HL-60 (cell line): ENCODE measurements at regions not wholly inside any gene's neighbourhood (a gene's known extent, or its start where the extent isn't known, plus 50 kb on each side); places are given as distances from the start of the nearest gene placed in this dataset.

Source experiments
- DNase-seq, 2 experiments: peaks; one replicate each; pipeline ENCODE4 v3.0.0-alpha.2; 2010 to 2020; ENCODE audit warnings: low read depth in 1 of 2, low spot score in 1 of 2
- H3K27ac ChIP-seq: fragments of 250-450 bp; sonication (Bioruptor Pico); replicated peaks from 2 replicates; pipeline ENCODE4 v1.5.1; 2020; ENCODE audit warnings: mild to moderate bottlenecking, moderate library complexity
- H3K27me3 ChIP-seq: fragments of 250-450 bp; sonication (Bioruptor Pico); 2 replicates; pipeline ENCODE4 v1.5.1; 2021; ENCODE audit warnings: mild to moderate bottlenecking, moderate library complexity; ENCODE audit not compliant: insufficient read depth, poor library complexity, severe bottlenecking
- H3K4me3 ChIP-seq: replicated peaks from 2 replicates; pipeline ENCODE4 v1.5.1; 2011; ENCODE audit warnings: mild to moderate bottlenecking, control low read depth, low read length; ENCODE audit not compliant: insufficient read depth
- GABPA ChIP-seq: IDR thresholded peaks from 2 replicates; pipeline ENCODE4 v1.6.1; 2012; ENCODE audit warnings: low read depth
- POLR2AphosphoS5 ChIP-seq: IDR thresholded peaks from 2 replicates; pipeline ENCODE4 v1.6.1; 2012; ENCODE audit warnings: low read depth
- SPI1 ChIP-seq: IDR thresholded peaks from 2 replicates; pipeline ENCODE4 v1.6.1; 2012; ENCODE audit warnings: low read depth, mild to moderate bottlenecking, borderline replicate concordance
- TF ChIP-seq, protein P1 (sequence below): IDR thresholded peaks from 2 replicates; pipeline ENCODE4 v1.6.1; 2012; ENCODE audit warnings: low read depth; ENCODE audit not compliant: insufficient replicate concordance
- TF ChIP-seq, protein P2 (sequence below): IDR thresholded peaks from one replicate; pipeline ENCODE4 v1.5.1; 2011; ENCODE audit warnings: low read length, control low read depth, inconsistent platforms; ENCODE audit not compliant: insufficient read depth

DNA sequence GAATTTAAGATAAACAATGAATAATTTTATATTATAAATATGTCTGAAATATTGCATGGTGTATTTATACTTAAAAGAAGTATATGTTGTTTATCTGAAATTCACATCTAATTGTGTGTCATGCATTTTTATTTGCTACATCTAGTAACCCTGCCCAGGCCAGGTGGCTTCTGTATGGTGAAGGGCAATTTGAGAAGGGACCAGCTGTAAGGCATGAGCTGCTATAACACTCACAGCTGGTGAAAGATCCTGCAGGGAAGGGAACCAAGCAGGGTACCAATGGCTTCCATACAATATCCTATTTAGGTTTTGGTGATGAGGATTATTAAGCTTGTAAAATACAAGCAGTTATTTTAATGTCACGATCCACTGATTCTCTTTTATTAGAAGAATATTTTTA is 921.8 kb upstream of the GJE1 start:
- TF ChIP-seq POLR2AphosphoS5 (no peak), GABPA (no peak), SPI1 (no peak)
- TF ChIP-seq, protein P1, sequence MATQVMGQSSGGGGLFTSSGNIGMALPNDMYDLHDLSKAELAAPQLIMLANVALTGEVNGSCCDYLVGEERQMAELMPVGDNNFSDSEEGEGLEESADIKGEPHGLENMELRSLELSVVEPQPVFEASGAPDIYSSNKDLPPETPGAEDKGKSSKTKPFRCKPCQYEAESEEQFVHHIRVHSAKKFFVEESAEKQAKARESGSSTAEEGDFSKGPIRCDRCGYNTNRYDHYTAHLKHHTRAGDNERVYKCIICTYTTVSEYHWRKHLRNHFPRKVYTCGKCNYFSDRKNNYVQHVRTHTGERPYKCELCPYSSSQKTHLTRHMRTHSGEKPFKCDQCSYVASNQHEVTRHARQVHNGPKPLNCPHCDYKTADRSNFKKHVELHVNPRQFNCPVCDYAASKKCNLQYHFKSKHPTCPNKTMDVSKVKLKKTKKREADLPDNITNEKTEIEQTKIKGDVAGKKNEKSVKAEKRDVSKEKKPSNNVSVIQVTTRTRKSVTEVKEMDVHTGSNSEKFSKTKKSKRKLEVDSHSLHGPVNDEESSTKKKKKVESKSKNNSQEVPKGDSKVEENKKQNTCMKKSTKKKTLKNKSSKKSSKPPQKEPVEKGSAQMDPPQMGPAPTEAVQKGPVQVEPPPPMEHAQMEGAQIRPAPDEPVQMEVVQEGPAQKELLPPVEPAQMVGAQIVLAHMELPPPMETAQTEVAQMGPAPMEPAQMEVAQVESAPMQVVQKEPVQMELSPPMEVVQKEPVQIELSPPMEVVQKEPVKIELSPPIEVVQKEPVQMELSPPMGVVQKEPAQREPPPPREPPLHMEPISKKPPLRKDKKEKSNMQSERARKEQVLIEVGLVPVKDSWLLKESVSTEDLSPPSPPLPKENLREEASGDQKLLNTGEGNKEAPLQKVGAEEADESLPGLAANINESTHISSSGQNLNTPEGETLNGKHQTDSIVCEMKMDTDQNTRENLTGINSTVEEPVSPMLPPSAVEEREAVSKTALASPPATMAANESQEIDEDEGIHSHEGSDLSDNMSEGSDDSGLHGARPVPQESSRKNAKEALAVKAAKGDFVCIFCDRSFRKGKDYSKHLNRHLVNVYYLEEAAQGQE, result no peak
- TF ChIP-seq, protein P2, sequence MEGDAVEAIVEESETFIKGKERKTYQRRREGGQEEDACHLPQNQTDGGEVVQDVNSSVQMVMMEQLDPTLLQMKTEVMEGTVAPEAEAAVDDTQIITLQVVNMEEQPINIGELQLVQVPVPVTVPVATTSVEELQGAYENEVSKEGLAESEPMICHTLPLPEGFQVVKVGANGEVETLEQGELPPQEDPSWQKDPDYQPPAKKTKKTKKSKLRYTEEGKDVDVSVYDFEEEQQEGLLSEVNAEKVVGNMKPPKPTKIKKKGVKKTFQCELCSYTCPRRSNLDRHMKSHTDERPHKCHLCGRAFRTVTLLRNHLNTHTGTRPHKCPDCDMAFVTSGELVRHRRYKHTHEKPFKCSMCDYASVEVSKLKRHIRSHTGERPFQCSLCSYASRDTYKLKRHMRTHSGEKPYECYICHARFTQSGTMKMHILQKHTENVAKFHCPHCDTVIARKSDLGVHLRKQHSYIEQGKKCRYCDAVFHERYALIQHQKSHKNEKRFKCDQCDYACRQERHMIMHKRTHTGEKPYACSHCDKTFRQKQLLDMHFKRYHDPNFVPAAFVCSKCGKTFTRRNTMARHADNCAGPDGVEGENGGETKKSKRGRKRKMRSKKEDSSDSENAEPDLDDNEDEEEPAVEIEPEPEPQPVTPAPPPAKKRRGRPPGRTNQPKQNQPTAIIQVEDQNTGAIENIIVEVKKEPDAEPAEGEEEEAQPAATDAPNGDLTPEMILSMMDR, result no peak
- Histone ChIP-seq H3K27ac (no peak overlapping the region), H3K4me3 (no peak overlapping the region), H3K27me3 (no peaks in the 10 kb centered on the region)
- DNase-seq, result no peak

DNA sequence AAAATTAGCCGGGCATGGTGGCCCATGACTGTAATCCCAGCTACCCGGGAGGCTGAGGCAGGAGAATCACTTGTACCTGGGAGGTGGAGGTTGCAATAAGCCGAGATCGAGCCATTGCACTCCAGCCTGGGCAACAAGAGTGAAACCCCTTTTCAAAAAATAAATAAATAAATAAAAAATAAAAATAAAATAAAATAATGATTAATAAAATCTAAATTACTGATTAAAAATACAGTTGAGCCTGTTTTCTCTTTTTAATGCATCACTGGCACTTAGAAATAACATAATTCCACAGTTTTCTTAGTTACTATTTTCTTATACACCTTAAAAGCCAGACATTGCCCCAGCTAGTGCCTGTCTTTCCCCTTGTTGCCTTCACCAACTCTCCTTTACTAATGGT is 922.8 kb upstream of the GJE1 start:
- no peak for DNase-seq
- Histone ChIP-seq H3K27ac (no peak overlapping the region), H3K27me3 (no peaks in the 10 kb centered on the region), H3K4me3 (no peak overlapping the region)
- TF ChIP-seq, protein P1, result no peak
- TF ChIP-seq SPI1 (no peak), GABPA (no peak), POLR2AphosphoS5 (no peak)
- TF ChIP-seq, protein P2, result no peak

DNA sequence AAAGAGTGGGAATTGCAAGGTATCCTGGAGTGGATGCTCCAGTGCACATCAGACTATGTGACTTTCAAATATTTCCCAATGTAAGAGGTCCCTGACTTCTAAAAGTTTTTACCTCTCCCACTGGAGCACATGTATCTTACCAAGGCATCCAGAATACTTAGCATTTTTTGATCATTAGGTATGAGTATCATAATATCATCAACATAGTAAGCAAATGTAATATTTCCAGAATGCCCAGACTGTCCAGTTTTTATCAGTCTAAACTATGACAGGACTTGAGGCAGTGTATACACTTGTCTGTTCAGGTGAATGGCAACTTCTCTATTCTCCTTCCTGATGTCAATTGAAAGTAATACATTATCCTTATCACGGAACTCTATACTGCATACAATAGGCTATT is 924.6 kb upstream of the GJE1 start:
- no peak for DNase-seq
- no peak overlapping the region for H3K4me3 ChIP-seq
- TF ChIP-seq SPI1 (no peak), GABPA (no peak), POLR2AphosphoS5 (no peak)
- TF ChIP-seq, protein P2, result no peak
- TF ChIP-seq, protein P1, result no peak
- no peak overlapping the region for H3K27ac ChIP-seq
- H3K27me3 ChIP-seq, result no peaks in the 10 kb centered on the region
